GM18505 (cell line): ENCODE measurements at regions not wholly inside any gene's neighbourhood (a gene's known extent, or its start where the extent isn't known, plus 50 kb on each side); places are given as distances from the start of the nearest gene placed in this dataset.
"Not testable (repeated sequence)": the region's sequence is repeated elsewhere in the genome, so short reads cannot be mapped to it uniquely, and the experiment has no call there.

ENCODE experiments used
- ATAC-seq: cut with Tn5 transposase; IDR thresholded peaks from one replicate; pipeline ENCODE4 v1.9.1; 2021; ENCODE audit not compliant: unreplicated experiment
- POLR2A ChIP-seq: IDR thresholded peaks from 4 replicates; pipeline ENCODE4 v1.6.1; 2011; ENCODE audit warnings: borderline replicate concordance; ENCODE audit not compliant: insufficient read depth, insufficient read length; ENCODE audit errors: extremely low read depth

- ATAC-seq = no peak
- TF ChIP-seq POLR2A = no peak
These were observed 69.1 kb upstream of the TINAGL1 start for GRCh38 chr1:31507221-31507620.

- no peak for TF ChIP-seq POLR2A
- no peak for ATAC-seq
These were observed 68.4 kb upstream of the TINAGL1 start for GRCh38 chr1:31507676-31508530.

GRCh38 chr1:31509124-31510072 is 66.9 kb upstream of the TINAGL1 start:
- TF ChIP-seq POLR2A = no peak
- peak; percentile 35 for ATAC-seq

GRCh38 chr1:31510304-31510703 is 66.0 kb upstream of the TINAGL1 start:
- no peak for ATAC-seq
- TF ChIP-seq POLR2A = no peak

GRCh38 chr1:31510853-31511789 is 65.2 kb upstream of the TINAGL1 start:
- ATAC-seq = no peak
- no peak for TF ChIP-seq POLR2A

GRCh38 chr1:31511848-31512615 is 64.3 kb upstream of the TINAGL1 start:
- ATAC-seq = no peak
- TF ChIP-seq POLR2A = no peak

GRCh38 chr1:31514117-31514516 is 62.2 kb upstream of the TINAGL1 start:
- no peak for ATAC-seq
- no peak for TF ChIP-seq POLR2A

- no peak for ATAC-seq
- TF ChIP-seq POLR2A = no peak
These were observed 61.1 kb upstream of the TINAGL1 start for GRCh38 chr1:31515056-31515775.

- no peak for ATAC-seq
- TF ChIP-seq POLR2A = no peak
These were observed 60.4 kb upstream of the TINAGL1 start for GRCh38 chr1:31515936-31516335.

- ATAC-seq = no peak
- TF ChIP-seq POLR2A = no peak
These were observed 59.0 kb upstream of the TINAGL1 start for GRCh38 chr1:31517301-31517700.

GRCh38 chr1:31517986-31518385 is 58.3 kb upstream of the TINAGL1 start:
- not testable (repeated sequence) for ATAC-seq
